Stimulated activated CD8-positive, alpha-beta memory T cell treated with anti-CD3 and anti-CD28 coated beads, Interleukin-7, amount 100 ng/mL, for 4 hours (primary cell): ENCODE measurements at regions not wholly inside any gene's neighbourhood (a gene's known extent, or its start where the extent isn't known, plus 50 kb on each side); places are given as distances from the start of the nearest gene placed in this dataset.

ENCODE experiments used
- DNase-seq, 2 donors: peaks; one replicate each; pipeline ENCODE4 v3.0.0-alpha.2; 2020; ENCODE audit warnings: low read depth in 2 of 2

DNA sequence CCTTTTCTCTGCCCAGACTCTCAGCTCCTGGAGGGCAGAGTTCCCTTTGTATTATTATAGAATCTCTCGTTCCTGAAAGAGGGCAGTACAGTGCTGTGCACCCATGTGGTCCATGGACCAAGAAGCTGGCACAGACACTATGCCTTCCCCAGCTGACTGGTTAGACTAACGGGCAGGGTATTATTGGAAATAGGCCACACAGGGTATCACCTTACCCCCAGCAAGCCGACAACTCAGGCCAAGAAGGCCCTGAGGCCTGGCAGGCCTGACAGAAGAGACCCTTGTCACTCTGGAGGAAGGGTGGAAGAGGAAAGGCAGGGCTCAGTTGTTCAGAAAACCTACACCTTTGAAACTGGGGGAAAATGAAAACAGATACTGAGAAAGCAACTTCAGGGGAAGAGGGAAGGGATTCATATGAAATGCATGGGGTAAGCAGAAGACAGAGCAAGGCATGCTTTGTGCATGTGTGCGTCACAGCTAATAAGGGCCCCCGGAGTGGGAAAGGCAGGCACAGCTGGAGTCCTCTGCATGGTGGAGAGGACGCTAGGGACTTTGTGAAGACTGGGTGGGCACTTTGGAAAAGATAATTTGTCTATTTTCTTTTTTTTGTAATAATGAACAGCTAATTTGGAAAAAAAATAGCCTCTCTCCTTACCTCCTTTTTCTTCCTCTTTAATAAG is 476.8 kb upstream of the CELF4 start:
- DNase-seq: no peak

DNA sequence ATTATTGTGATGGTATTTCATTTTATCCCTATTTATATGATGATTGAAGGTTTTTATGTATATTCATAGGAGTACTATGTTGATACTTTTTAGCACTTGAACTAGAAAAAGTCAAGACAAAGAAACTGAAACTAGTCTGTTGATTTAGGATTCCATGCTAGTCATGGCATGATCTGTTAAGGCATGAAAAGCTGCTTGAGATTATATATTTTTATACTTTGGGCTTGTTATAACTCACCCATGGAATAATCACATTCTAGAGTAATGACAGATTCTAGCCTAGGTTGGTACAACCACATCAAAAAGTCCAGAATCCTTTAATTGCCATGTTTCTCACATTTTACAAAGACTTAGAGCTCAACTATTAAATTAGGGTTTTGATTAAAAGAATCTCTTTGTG is 472.6 kb upstream of the CELF4 start:
- no peak for DNase-seq

GRCh38 chr18:38035193-38035592 is 469.6 kb upstream of the CELF4 start:
- no peak for DNase-seq

DNA sequence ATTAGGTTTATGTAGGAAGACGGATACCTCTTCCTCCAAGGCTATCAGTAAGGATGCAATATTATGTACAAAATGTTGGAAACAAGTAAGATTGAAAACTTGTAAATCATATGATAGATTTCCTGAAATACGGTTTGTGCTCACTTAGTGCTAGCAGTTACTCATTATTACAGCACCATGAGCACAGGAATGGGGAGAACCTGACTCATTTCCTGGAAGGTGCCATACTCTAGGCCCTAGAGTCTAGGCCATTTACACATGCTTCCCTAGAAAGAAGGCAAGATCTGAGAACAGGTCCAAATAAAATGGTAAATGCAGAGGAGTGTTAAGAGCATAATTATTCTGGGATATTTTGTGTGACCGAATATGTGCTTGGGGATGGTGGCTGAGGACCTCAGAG is 467.7 kb upstream of the CELF4 start:
- no peak for DNase-seq

DNA sequence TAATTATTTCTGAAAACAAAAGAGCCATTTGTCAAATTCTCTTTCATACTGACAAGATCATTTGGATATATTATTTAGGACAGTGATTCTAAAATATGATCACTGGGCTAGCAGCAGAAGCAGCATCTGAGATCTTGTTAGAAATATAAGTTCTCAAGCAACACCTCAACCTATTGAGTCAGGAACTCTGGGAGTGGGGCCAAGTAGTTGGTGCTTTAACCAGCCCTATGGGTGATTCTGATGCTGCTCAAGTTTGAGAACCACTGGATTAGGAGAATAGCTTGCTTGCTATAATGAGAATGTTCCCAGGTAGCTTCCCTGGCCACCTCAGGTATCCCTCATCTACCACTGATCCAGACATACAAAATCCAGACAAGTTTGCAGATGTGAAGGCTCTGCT is 466.9 kb upstream of the CELF4 start:
- no peak for DNase-seq

GRCh38 chr18:38028946-38029345 is 463.3 kb upstream of the CELF4 start:
- no peak for DNase-seq

DNA sequence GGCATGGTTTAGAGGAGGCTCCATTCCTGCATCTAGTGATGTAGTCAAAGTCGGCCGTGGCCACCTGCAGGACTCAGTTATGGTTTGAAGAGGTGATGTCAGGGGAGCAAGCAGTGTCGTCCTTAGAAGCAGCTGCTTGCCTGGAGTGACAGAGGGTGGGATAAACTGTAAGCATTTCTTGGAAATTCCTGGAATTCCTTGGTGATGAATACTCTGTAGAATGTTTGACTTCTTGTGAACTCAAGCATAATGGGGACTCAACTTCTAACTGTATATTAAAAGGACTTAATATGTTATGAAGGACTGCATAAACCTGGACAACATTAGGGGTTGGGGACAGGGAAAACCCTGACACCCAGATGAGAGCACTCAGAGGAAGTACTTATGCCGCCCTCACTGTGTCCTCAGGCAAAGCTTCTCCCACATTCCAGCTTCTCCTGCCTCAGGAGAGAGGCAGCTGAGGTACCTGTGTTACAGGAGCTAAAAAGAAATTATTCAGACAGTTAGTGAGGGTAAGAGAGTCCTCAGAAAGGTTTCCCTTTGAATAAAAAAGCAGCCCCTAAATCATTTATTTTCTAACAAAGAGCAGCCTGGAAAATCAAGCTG is 459.9 kb upstream of the CELF4 start:
- DNase-seq: no peak

GRCh38 chr18:38023871-38024270 is 458.3 kb upstream of the CELF4 start:
- no peak for DNase-seq

- no peak for DNase-seq
These were observed 456.6 kb upstream of the CELF4 start for GRCh38 chr18:38022234-38022633.

DNA sequence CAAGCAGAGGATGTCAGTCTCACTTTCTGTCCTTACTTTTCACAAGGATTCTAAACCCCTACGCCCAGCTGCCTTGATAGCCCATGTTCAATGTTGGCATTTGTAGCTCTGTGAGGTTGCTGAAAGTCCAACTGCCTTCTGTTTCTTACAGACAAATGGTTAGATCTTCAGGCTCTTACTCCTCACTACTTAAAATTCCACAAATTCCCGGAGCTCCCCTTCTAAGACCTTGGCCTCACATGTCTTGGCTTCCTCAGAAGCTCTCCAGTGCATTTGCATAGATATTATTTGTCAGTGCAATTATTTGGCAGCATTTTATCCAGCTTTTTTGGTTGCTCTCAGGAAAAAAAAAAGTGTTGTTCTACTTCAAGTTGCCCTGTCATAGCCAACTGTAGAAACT is 453.7 kb upstream of the CELF4 start:
- DNase-seq: no peak

DNA sequence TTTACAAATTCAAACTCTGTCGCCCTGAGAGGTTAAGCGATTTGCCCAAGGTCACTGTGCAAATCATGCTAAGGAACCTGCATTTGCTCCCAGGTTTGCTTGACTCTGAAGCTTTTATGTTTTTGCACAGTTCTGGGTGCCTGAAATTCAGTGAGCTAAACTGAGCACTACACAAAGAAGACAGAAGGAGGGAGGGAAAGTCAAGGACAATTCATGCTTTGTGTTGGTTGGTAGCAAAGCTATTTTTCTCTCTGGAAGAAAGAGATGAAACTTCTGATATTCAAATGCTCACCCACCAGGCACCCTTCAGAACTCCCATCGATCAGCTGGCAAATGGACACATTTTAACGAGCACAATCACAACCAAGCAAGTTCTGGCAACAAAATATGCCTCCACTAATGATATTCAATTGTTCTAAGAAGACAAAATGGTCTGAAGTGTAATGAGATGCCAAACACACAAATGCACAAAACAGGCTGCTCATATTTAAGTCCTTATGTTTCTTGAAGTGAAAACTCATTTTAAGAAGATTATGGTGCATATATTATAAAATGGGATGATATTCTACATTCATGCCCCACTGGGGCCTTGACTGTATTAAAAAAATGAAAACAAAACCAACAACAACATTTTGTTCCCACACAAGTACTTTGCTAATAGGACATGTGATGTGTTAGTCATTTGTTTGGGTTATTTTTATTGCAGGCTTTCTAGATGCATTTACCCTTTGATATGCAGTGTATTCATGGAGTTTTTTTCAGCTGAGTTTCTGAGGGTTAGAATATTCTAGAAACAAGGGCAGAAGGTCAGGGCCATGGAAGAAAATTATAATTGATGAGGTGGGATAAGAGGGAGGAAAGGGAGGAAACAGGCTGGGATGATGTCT is 445.6 kb upstream of the CELF4 start:
- no peak for DNase-seq

DNA sequence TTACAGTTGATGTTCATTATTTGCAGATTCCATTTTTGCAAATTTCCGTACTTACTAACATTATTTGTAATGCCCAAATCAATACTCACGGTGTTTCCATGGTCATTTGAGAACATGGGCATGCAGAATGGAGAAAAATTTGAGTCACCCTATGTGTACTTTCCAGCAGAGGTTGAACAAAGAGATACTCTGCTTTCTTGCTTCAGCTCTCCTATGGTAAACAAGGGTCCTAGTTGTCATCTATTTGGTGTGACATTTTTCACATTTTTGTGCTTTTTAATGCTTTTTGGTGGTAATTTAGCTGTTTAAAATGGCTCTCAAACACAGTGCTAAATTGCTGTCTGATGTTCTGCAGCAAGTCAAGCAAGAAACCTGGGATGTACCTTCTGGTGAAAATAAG is 444.4 kb upstream of the CELF4 start:
- DNase-seq: no peak

- DNase-seq: no peak
These were observed 443.7 kb upstream of the CELF4 start for GRCh38 chr18:38009320-38009719.

DNA sequence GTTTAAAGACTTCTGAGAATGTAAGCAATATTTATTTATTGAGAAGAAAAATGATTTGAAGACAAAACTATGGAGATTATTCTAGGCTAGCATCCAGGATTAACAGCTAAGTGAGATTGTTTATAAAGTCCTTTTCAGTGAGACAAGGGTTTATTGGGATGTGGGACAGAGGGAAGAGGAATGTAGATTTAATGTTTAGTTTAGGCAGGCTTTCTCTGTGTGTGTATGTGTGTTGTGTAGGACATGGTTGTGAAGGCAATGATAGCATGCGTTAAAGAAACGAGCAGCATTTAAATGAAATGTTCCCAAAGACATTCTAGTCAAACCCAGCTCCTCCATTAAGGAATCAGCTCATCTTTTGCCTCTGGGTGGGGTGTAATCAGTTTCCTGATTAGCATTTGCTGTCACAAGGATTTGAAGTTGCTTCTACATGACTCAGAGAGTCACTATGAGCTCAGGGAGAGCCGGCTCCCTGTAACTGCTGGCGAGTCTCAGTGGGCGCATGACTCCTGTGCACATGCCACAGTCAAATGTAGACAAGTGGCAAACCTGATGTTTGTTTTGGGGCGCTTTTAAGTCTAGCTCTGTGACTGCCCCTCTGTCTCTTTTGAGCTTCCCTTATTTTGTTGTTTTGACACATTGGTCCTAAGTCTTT is 442.2 kb upstream of the CELF4 start:
- DNase-seq: no peak

DNA sequence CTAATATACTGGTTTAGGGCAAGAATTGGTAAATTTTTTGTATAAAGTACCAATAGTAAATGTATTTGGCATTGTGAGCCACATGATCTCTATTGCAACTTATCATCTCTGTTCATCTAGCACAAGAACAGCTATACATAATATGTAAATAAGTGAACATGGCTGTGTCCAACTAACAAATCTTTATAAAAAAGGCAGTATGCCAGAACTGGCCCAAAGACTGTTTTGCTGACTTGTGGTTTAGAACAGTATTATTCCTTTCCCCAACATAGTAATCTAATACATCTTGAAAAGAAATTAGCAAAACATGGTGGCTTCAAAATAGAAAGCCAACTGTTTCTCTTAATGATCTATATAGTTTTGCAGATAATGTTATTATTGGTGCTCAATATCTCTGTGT is 441.4 kb upstream of the CELF4 start:
- DNase-seq: no peak

DNA sequence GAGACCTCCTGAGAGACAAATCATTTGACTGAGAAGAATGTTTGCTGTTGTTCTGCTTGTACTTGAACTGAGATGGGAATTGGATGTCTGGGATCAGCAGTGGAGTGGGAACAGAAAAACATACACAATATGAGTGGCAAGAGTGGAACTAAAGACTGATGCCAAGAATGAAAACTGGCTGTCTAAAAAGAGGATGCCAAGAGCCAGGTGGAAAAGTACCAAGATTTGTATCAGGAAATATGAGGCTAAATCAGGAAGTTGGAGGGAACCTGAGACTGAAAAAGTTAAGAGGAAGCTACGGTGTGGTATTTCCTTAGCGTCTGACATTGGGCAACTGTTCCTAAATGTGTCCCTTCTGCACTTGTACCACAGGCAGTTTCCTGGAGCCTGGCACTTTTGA is 440.9 kb upstream of the CELF4 start:
- no peak for DNase-seq

- DNase-seq: no peak
These were observed 432.1 kb upstream of the CELF4 start for GRCh38 chr18:37997695-37998094.

DNA sequence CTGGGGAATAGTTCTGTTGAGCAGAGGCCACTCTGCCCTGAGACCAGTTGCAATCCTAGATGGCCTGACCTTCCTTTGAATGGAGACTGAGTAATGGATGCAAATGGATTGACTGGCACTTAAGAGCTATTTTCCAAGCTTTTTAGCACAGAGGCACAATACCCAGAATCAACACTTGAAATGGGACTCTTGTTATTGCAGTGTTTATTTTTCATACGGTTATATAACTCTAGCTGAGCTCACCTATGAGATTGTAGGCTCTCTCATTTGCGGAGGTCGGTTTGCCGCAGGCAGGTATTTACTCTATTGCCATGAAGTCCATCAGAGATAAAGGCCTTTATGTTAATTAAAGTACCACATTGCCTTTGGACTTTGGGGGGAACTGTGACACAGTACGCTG is 422.3 kb upstream of the CELF4 start:
- DNase-seq: no peak

GRCh38 chr18:37986665-37987064 is 421.1 kb upstream of the CELF4 start:
- DNase-seq: no peak

GRCh38 chr18:37985126-37985525 is 419.5 kb upstream of the CELF4 start:
- no peak for DNase-seq

GRCh38 chr18:37980556-37980955 is 415.0 kb upstream of the CELF4 start:
- no peak for DNase-seq

DNA sequence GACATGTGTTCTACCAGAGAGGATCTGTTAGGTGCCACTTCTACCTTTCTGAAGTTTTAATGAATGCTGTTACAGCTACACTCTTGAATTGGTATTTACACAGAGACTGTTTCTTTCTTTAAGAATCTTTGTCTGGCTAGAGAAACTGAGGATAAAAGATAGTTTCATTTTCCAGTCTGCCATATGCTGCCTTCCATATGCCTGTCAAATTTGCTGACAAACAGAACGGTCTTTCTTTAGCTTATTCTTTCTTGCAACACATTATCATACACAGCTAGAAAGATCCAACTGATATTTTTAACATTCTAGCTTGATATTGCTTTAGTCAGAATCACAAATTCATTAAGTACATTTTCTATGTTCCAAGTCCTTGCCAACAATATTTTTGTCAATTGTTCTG is 409.8 kb upstream of the CELF4 start:
- no peak for DNase-seq
